K562 (cell line): ENCODE measurements at regions not wholly inside any gene's neighbourhood (a gene's known extent, or its start where the extent isn't known, plus 50 kb on each side); places are given as distances from the start of the nearest gene placed in this dataset.

Experiments
- ATAC-seq: fragments of 200-7000 bp; cut with Tn5 transposase; 3 replicates; pipeline ENCODE4 v1.9.1; 2020; ENCODE audit warnings: moderate library complexity
- BruUV-seq: library from RNA; stranded (reverse); fragments of 400-500 nt; replicated peaks from 2 replicates; lab custom pipeline; 2021; lab: Mats Ljungman, UMichigan
- CTCF ChIA-PET: fragments of 300-600 bp; formaldehyde crosslinking; extraction: SDS; loops from one replicate; lab custom pipeline; 2021; ENCODE audit warnings: low intra/inter-chr PET ratio; lab: Yijun Ruan, JAX
- POLR2A ChIA-PET: fragments of 300-600, 350-650 bp; sonication (Branson Sonifier 250); formaldehyde crosslinking; extraction: SDS; loops from one replicate; lab custom pipeline; 2021; ENCODE audit warnings: antibody characterized with exemption, inconsistent platforms; lab: Yijun Ruan, JAX
- DNase-seq, 4 experiments: peaks; one replicate each; pipeline versions ENCODE4 v3.0.0 to v3.0.0-alpha.2; 2011 to 2018; ENCODE audit warnings: low spot score in 3 of 4, mixed read lengths in 3 of 4; ENCODE audit errors: extremely low read depth in 1 of 4
- FAIRE-seq: peaks from 2 replicates; lab custom pipeline; 2011; peaks lifted over from hg19 to GRCh38; lab: Jason Lieb, UNC
- H2AFZ ChIP-seq: 2 replicates; pipeline ENCODE4 v1.6.0; 2011; ENCODE audit warnings: low read depth, low read length, control low read depth, inconsistent platforms
- H3K27ac ChIP-seq: fragments of 200-600 bp; 3 replicates; pipeline ENCODE4 v1.8.0; 2011; ENCODE audit warnings: low read depth, mild to moderate bottlenecking, control low read depth, inconsistent platforms, low read length, moderate library complexity, mixed read lengths; ENCODE audit errors: extremely low read depth
- H3K27me3 ChIP-seq, 2 experiments: fragments of 300-600 bp in 1 of 2; 2 replicates in 1 of 2; 3 replicates in 1 of 2; pipeline versions ENCODE4 v1.6.0 to v1.8.0; 2011; ENCODE audit warnings: inconsistent platforms in 2 of 2, low read length in 2 of 2, mild to moderate bottlenecking in 1 of 2, mixed read lengths in 1 of 2, moderate library complexity in 1 of 2; ENCODE audit not compliant: control insufficient read depth in 2 of 2, insufficient read depth in 2 of 2
- H3K36me3 ChIP-seq: fragments of 300-600 bp; 3 replicates; pipeline ENCODE4 v1.8.0; 2011; ENCODE audit warnings: mild to moderate bottlenecking, low read length, inconsistent platforms; ENCODE audit not compliant: control insufficient read depth, insufficient read depth
- H3K4me1 ChIP-seq, 2 experiments: fragments of 200-600 bp in 1 of 2; replicated peaks in 1 of 2; 2 replicates in 1 of 2; 3 replicates in 1 of 2; pipeline versions ENCODE4 v1.5.1 to v1.8.0; 2011; ENCODE audit warnings: inconsistent platforms in 2 of 2, low read length in 2 of 2, mild to moderate bottlenecking in 1 of 2, mixed read lengths in 1 of 2, moderate library complexity in 1 of 2; ENCODE audit not compliant: control insufficient read depth in 2 of 2, insufficient read depth in 2 of 2
- H3K4me2 ChIP-seq: 2 replicates; pipeline ENCODE4 v1.6.1; 2011; ENCODE audit warnings: low read length, control low read depth, inconsistent platforms, mixed read lengths; ENCODE audit not compliant: insufficient read depth
- H3K4me3 ChIP-seq: fragments of 200-600 bp; sonication (generic), shearing (Covaris generic); 2 replicates; pipeline ENCODE4 v1.5.1; 2016; ENCODE audit warnings: control low read depth, inconsistent platforms
- H3K79me2 ChIP-seq: fragments of 200-600 bp; 3 replicates; pipeline ENCODE4 v1.8.0; 2011; ENCODE audit warnings: low read length, inconsistent platforms; ENCODE audit not compliant: control insufficient read depth, insufficient read depth
- H3K9ac ChIP-seq, 2 experiments: 2 replicates each; pipeline versions ENCODE4 v1.6.0 to v1.6.1; 2011; ENCODE audit warnings: low read depth in 2 of 2, low read length in 2 of 2, control low read depth in 1 of 2, inconsistent platforms in 1 of 2, mild to moderate bottlenecking in 1 of 2, mixed read lengths in 1 of 2; ENCODE audit not compliant: insufficient read depth in 1 of 2
- H3K9me1 ChIP-seq: one replicate; pipeline ENCODE4 v1.6.0; 2011; ENCODE audit warnings: inconsistent platforms, mild to moderate bottlenecking, low read length, moderate library complexity; ENCODE audit not compliant: control insufficient read depth, insufficient read depth
- H3K9me3 ChIP-seq: replicated peaks from 2 replicates; pipeline ENCODE4 v1.5.1; 2011; ENCODE audit warnings: low read depth, low read length, inconsistent platforms; ENCODE audit not compliant: control insufficient read depth, insufficient read depth
- H4K20me1 ChIP-seq: replicated peaks from 2 replicates; pipeline ENCODE4 v1.6.1; 2011; ENCODE audit warnings: low read length, inconsistent platforms, mixed read lengths; ENCODE audit not compliant: control insufficient read depth, insufficient read depth
- KDM2B ChIP-seq: fragments of 250-450 bp; sonication (Bioruptor Pico); IDR thresholded peaks from 2 replicates; pipeline ENCODE4 v1.8.0; 2021; ENCODE audit warnings: mild to moderate bottlenecking, moderate library complexity
- NFIC ChIP-seq: fragments of 450-650 bp; IDR thresholded peaks from 2 replicates; pipeline ENCODE4 v1.6.1; 2017; ENCODE audit warnings: mild to moderate bottlenecking, inconsistent platforms
- SIN3B ChIP-seq: fragments of 450-650 bp; IDR thresholded peaks from 2 replicates; pipeline ENCODE4 v1.6.1; 2017; ENCODE audit warnings: low read depth, mild to moderate bottlenecking, moderate library complexity
- SIX5 ChIP-seq, 2 experiments: IDR thresholded peaks; 2 replicates each; pipeline ENCODE4 v1.6.1; 2011; ENCODE audit warnings: low read length in 2 of 2, borderline replicate concordance in 1 of 2, low read depth in 1 of 2, mild to moderate bottlenecking in 1 of 2, moderate library complexity in 1 of 2; ENCODE audit not compliant: insufficient read depth in 1 of 2
- SMARCC2 ChIP-seq: fragments of 450-650 bp; IDR thresholded peaks from 2 replicates; pipeline ENCODE4 v1.6.1; 2017; ENCODE audit warnings: antibody characterized with exemption, moderate library complexity, mild to moderate bottlenecking, low read depth
- TRIM24 ChIP-seq, 2 experiments: fragments of 450-650 bp; IDR thresholded peaks; 2 replicates each; pipeline ENCODE4 v1.6.1; 2016
- WGBS: fragments of 100-300 bp; shearing (Covaris generic); methylation state at CpG from one replicate; pipeline ENCODE4 v1.1.6; 2016; ENCODE audit warnings: low coverage, mixed read lengths; ENCODE audit not compliant: insufficient coverage; ENCODE audit errors: missing lambda C conversion rate; 5-methylcytosine and 5-hydroxymethylcytosine counted together
- in situ Hi-C: fragments of 300-500 bp; cut with MboI; formaldehyde crosslinking; loops from 4 replicates; pipeline ENCODE4 v1.15.0; 2018; ENCODE audit warnings: inconsistent platforms, mixed read lengths
- intact Hi-C: fragments of 100-400 bp; cut with micrococcal nuclease; formaldehyde crosslinking; loops from 2 replicates; pipeline ENCODE4 v1.14.2; 2022
- TF ChIP-seq, protein P1 (sequence below): fragments of 200-400 bp; formaldehyde crosslinking; IDR thresholded peaks from 2 replicates; pipeline ENCODE4 v1.6.1; 2017; ENCODE audit warnings: mild to moderate bottlenecking, low read depth, low read length, moderate library complexity
- TF ChIP-seq, protein P2 (sequence below): fragments of 250-450 bp; sonication (Bioruptor Pico); IDR thresholded peaks from 2 replicates; pipeline ENCODE4 v1.5.0; 2021; ENCODE audit warnings: mild to moderate bottlenecking, moderate library complexity

DNA sequence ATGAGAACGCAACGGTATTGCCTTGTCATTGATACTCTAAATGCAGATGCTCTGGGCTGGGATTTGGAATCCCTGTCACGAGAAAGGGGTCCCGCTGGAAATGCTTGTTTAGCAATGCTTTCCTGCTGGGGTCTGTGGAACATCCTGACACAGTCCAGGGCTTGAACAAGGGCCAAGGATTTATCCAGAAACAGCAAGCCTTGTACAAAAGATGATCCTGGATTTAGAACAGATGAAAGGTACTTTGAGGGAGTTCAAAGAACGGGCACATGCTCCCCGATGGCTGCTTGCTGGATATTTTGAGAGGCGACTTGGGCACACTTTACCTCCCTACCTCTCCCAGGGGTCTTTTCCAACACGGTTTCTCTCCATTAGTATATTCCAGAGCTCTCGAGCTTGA, 108.1 kb upstream of the CELF4 start:
- FAIRE-seq: no peak
- POLR2A ChIA-PET: interaction anchor here (0.8 kb wide), 1 partner anchor 37 kb away, joined by 3 read pairs; no protein-coding TSS in a partner anchor
- H4K20me1 ChIP-seq: no peaks in the 10 kb centered on the region
- TF ChIP-seq, protein P1, sequence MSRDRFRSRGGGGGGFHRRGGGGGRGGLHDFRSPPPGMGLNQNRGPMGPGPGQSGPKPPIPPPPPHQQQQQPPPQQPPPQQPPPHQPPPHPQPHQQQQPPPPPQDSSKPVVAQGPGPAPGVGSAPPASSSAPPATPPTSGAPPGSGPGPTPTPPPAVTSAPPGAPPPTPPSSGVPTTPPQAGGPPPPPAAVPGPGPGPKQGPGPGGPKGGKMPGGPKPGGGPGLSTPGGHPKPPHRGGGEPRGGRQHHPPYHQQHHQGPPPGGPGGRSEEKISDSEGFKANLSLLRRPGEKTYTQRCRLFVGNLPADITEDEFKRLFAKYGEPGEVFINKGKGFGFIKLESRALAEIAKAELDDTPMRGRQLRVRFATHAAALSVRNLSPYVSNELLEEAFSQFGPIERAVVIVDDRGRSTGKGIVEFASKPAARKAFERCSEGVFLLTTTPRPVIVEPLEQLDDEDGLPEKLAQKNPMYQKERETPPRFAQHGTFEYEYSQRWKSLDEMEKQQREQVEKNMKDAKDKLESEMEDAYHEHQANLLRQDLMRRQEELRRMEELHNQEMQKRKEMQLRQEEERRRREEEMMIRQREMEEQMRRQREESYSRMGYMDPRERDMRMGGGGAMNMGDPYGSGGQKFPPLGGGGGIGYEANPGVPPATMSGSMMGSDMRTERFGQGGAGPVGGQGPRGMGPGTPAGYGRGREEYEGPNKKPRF: no peak
- TF ChIP-seq SIN3B: no peak
- TF ChIP-seq SMARCC2: no peak
- no peak for TF ChIP-seq KDM2B (CRISPR knock-in tag)
- TF ChIP-seq, protein P2, sequence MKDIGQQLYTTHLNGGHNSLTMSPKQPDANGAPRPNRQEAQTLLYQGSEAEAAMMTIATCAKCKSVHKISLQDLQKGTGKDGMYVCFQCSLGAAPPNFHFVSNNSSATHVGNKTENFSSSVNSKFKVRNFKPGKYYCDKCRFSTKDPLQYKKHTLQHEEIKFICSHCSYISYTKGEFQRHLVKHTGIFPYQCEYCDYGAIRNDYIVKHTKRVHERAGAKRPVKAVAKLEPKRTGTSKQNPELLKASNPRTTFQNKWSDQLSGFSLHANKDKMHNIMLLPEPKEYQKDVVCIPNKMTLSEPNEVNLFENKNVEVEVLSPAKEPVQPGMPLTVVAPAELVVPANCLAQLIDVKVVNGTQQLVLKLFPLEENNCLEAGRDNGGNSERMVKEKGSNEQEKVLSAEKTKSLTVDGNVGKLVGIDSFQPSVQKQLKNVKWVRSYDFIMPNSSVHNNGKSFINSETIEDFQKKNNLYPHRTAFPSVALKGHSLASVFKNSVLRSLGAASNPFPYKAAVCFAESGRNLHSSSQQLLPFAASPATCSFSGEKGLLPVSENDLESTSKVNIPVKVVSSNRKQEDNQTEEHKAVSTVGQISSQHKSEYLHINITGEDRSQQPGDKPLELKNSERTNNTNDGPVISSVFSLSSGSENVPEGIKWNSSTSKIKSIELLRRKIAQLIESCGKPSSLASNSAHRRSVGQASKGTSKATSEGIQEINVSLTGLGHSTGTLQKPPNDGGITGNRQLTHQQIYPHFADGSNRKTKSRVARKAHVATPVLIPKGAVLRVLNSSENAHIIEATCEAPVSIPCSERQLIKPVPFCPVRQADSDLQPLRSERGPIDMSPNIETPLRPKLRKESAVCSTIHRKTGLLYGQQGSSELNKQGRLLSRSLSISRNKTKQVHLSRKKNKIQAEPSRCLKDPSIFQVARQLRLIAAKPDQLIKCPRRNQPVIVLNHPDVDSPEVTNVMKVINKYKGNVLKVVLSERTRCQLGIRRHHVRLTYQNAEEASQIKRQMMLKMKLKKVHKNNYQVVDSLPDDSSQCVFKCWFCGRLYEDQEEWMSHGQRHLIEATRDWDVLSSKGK (CRISPR knock-in tag): no peak
- TF ChIP-seq NFIC: no peak
- TF ChIP-seq SIX5 (IDR thresholded peaks at IDR 0.05; ENCODE audit: borderline replicate concordance in 1 of 2, insufficient read depth in 1 of 2, low read depth in 1 of 2, low read length in 2 of 2): no peak
- TF ChIP-seq TRIM24 (IDR thresholded peaks at IDR 0.05): no peak
- H3K4me1 ChIP-seq: peaks cover 0 to 5% of the 10 kb centered on the region in 2 experiments; a peak in 2 of 5 replicates
- no peak overlapping the region for H3K4me2 ChIP-seq
- no peaks in the 10 kb centered on the region for H3K9me1 ChIP-seq
- BruUV-seq: no TSS peak
- CTCF ChIA-PET: no interaction called here
- DNase-seq: no peak
- H3K27me3 ChIP-seq: no peaks in the 10 kb centered on the region
- H3K4me3 ChIP-seq: no peak overlapping the region
- intact Hi-C loops: no loop called here
- no peaks in the 10 kb centered on the region for H3K9me3 ChIP-seq
- in situ Hi-C loops: no loop called here
- WGBS: 2% methylated on average over 9 of the region's 9 CpGs
- H2AFZ ChIP-seq: no peak overlapping the region
- no peak for ATAC-seq
- H3K36me3 ChIP-seq: no peaks in the 10 kb centered on the region
- no peak overlapping the region for H3K27ac ChIP-seq
- no peaks in the 10 kb centered on the region for H3K79me2 ChIP-seq
- H3K9ac ChIP-seq: no peak overlapping the region
